Osteoblast (primary cell): ENCODE measurements at regions not wholly inside any gene's neighbourhood (a gene's known extent, or its start where the extent isn't known, plus 50 kb on each side); places are given as distances from the start of the nearest gene placed in this dataset.

Source experiments
- DNase-seq: peaks from one replicate; pipeline ENCODE4 v3.0.0; 2011; ENCODE audit warnings: low spot score, mixed read lengths; ENCODE audit not compliant: insufficient read length; ENCODE audit errors: missing footprints
- H2AFZ ChIP-seq: 2 replicates; pipeline ENCODE4 v1.6.0; 2011; ENCODE audit warnings: mild to moderate bottlenecking, low read length
- H3K27ac ChIP-seq: 2 replicates; pipeline ENCODE4 v1.5.1; 2011; ENCODE audit warnings: mild to moderate bottlenecking, low read depth, low read length, moderate library complexity
- H3K27me3 ChIP-seq: 2 replicates; pipeline ENCODE4 v1.6.0; 2012; ENCODE audit warnings: mild to moderate bottlenecking, control low read depth, inconsistent platforms, low read length, moderate library complexity; ENCODE audit not compliant: insufficient read depth
- H3K36me3 ChIP-seq: 2 replicates; pipeline ENCODE4 v1.5.1; 2011; ENCODE audit warnings: mild to moderate bottlenecking, low read length, control low read depth, moderate library complexity; ENCODE audit not compliant: insufficient read depth
- H3K4me1 ChIP-seq: 2 replicates; pipeline ENCODE4 v1.5.1; 2011; ENCODE audit warnings: mild to moderate bottlenecking, low read length, control low read depth, moderate library complexity; ENCODE audit not compliant: insufficient read depth
- H3K4me2 ChIP-seq: 2 replicates; pipeline ENCODE4 v1.6.0; 2011; ENCODE audit warnings: mild to moderate bottlenecking, low read length; ENCODE audit not compliant: insufficient read depth
- H3K4me3 ChIP-seq: fragments of 200-600 bp; sonication (generic); 3 replicates; pipeline ENCODE4 v1.5.1; 2012; ENCODE audit warnings: mild to moderate bottlenecking, low read length, inconsistent platforms; ENCODE audit not compliant: insufficient read depth
- H3K79me2 ChIP-seq: 2 replicates; pipeline ENCODE4 v1.6.0; 2012; ENCODE audit warnings: mild to moderate bottlenecking, low read length, control low read depth, inconsistent platforms; ENCODE audit not compliant: insufficient read depth
- H3K9me3 ChIP-seq: 2 replicates; pipeline ENCODE4 v1.5.1; 2011; ENCODE audit warnings: low read depth, low read length, control low read depth
- H4K20me1 ChIP-seq: 2 replicates; pipeline ENCODE4 v1.6.0; 2012; ENCODE audit warnings: mild to moderate bottlenecking, low read length, control low read depth; ENCODE audit not compliant: insufficient read depth
- TF ChIP-seq, protein P1 (sequence below): IDR thresholded peaks from 2 replicates; pipeline ENCODE4 v1.5.1; 2011; ENCODE audit warnings: mild to moderate bottlenecking, low read depth, low read length, moderate library complexity; ENCODE audit errors: extremely low read depth

- Histone ChIP-seq H3K36me3 (no peaks in the 10 kb centered on the region), H2AFZ (no peak overlapping the region), H3K27me3 (no peaks in the 10 kb centered on the region), H3K79me2 (no peaks in the 10 kb centered on the region), H3K4me3 (no peak overlapping the region), H3K9me3 (no peaks in the 10 kb centered on the region), H3K27ac (no peak overlapping the region), H3K4me1 (no peaks in the 10 kb centered on the region), H4K20me1 (no peaks in the 10 kb centered on the region), H3K4me2 (no peak overlapping the region)
- DNase-seq, result no peak
- TF ChIP-seq, protein P1, sequence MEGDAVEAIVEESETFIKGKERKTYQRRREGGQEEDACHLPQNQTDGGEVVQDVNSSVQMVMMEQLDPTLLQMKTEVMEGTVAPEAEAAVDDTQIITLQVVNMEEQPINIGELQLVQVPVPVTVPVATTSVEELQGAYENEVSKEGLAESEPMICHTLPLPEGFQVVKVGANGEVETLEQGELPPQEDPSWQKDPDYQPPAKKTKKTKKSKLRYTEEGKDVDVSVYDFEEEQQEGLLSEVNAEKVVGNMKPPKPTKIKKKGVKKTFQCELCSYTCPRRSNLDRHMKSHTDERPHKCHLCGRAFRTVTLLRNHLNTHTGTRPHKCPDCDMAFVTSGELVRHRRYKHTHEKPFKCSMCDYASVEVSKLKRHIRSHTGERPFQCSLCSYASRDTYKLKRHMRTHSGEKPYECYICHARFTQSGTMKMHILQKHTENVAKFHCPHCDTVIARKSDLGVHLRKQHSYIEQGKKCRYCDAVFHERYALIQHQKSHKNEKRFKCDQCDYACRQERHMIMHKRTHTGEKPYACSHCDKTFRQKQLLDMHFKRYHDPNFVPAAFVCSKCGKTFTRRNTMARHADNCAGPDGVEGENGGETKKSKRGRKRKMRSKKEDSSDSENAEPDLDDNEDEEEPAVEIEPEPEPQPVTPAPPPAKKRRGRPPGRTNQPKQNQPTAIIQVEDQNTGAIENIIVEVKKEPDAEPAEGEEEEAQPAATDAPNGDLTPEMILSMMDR, result no peak
Observed at GRCh38 chr5:125236007-125236406, 489.6 kb upstream of the ZNF608 start.

- no peak overlapping the region for H2AFZ ChIP-seq
Observed at GRCh38 chr5:125236981-125237380, 490.5 kb upstream of the ZNF608 start.

GRCh38 chr5:125244531-125244930 lies 498.1 kb upstream of the ZNF608 start:
- Histone ChIP-seq H3K4me3 (no peak overlapping the region), H3K79me2 (no peaks in the 10 kb centered on the region), H4K20me1 (no peaks in the 10 kb centered on the region), H3K4me2 (no peak overlapping the region), H3K4me1 (no peaks in the 10 kb centered on the region), H3K36me3 (no peaks in the 10 kb centered on the region), H2AFZ (no peak overlapping the region), H3K27me3 (no peaks in the 10 kb centered on the region), H3K9me3 (no peaks in the 10 kb centered on the region), H3K27ac (no peak overlapping the region)
- TF ChIP-seq, protein P1, result no peak
- DNase-seq, result no peak

More at GRCh38 chr5:125236981-125237380, 490.5 kb upstream of the ZNF608 start:
- Histone ChIP-seq H3K4me2 (no peak overlapping the region), H3K27ac (no peak overlapping the region), H3K36me3 (no peaks in the 10 kb centered on the region), H3K9me3 (no peaks in the 10 kb centered on the region), H3K79me2 (no peaks in the 10 kb centered on the region), H4K20me1 (no peaks in the 10 kb centered on the region), H3K27me3 (no peaks in the 10 kb centered on the region), H3K4me3 (no peak overlapping the region), H3K4me1 (no peaks in the 10 kb centered on the region)
- TF ChIP-seq, protein P1, result no peak
- DNase-seq, result no peak

DNA sequence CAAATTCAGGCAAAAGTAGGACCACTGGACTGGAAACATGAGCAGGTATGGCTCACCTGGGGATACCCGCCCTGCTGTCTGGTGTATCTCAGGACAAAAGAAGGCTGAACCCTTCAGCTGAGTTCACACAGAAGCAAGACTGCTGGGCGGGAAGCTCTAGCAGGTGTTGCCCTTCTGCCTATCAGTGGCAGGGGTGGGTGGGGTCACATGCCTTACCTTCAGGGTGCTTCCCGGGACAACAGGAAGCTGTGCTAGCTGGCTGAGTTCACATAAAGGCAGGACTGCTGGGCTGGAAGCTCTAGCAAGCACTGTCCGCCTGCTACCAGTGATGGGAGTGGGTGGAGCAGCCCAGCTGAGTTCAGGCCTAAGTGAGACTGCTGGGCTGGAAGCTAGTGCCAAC lies 498.8 kb upstream of the ZNF608 start:
- DNase-seq, result no peak
- Histone ChIP-seq H3K4me2 (no peak overlapping the region), H3K9me3 (no peaks in the 10 kb centered on the region), H3K36me3 (no peaks in the 10 kb centered on the region), H3K4me1 (no peaks in the 10 kb centered on the region), H3K27ac (no peak overlapping the region), H2AFZ (no peak overlapping the region), H3K4me3 (no peak overlapping the region), H3K79me2 (no peaks in the 10 kb centered on the region), H3K27me3 (no peaks in the 10 kb centered on the region), H4K20me1 (no peaks in the 10 kb centered on the region)
- TF ChIP-seq, protein P1, result no peak
